ENCODE measurements at regions not wholly inside any gene's neighbourhood (a gene's known extent, or its start where the extent isn't known, plus 50 kb on each side); places are given as distances from the start of the nearest gene placed in this dataset.

GRCh38 chr13:104204177-104204576 is 1138.0 kb upstream of the SLC10A2 start:
- no peaks in the 10 kb centered on the region for H3K79me2 ChIP-seq (ENCODE audit: control insufficient read depth, low read length)
- TF ChIP-seq, protein P1, sequence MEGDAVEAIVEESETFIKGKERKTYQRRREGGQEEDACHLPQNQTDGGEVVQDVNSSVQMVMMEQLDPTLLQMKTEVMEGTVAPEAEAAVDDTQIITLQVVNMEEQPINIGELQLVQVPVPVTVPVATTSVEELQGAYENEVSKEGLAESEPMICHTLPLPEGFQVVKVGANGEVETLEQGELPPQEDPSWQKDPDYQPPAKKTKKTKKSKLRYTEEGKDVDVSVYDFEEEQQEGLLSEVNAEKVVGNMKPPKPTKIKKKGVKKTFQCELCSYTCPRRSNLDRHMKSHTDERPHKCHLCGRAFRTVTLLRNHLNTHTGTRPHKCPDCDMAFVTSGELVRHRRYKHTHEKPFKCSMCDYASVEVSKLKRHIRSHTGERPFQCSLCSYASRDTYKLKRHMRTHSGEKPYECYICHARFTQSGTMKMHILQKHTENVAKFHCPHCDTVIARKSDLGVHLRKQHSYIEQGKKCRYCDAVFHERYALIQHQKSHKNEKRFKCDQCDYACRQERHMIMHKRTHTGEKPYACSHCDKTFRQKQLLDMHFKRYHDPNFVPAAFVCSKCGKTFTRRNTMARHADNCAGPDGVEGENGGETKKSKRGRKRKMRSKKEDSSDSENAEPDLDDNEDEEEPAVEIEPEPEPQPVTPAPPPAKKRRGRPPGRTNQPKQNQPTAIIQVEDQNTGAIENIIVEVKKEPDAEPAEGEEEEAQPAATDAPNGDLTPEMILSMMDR (IDR thresholded peaks at IDR 0.05; ENCODE audit: low read depth, low read length, poor library complexity, severe bottlenecking), result peak; percentile 63
- no peak for TF ChIP-seq EZH2phosphoT487 (IDR thresholded peaks at IDR 0.05; ENCODE audit: borderline replicate concordance, low read length)
- H3K9me3 ChIP-seq (ENCODE audit: control insufficient read depth, insufficient read depth, low read length), result no peaks in the 10 kb centered on the region
- no peaks in the 10 kb centered on the region for H3F3A ChIP-seq (ENCODE audit: control insufficient read depth, insufficient read depth)
- no peak overlapping the region for H3K27ac ChIP-seq (ENCODE audit: low read depth, low read length)
- no peaks in the 10 kb centered on the region for H3K27me3 ChIP-seq (ENCODE audit: control insufficient read depth, low read length)
- no peaks in the 10 kb centered on the region for H3K4me1 ChIP-seq (ENCODE audit: control insufficient read depth, low read length)
- H3K4me3 ChIP-seq (ENCODE audit: low read length), result no peak overlapping the region
- H3K9me2 ChIP-seq (replicated peaks; ENCODE audit: control insufficient read depth, low read length), result no peaks in the 10 kb centered on the region
- no peaks in the 10 kb centered on the region for H4K20me1 ChIP-seq (ENCODE audit: control insufficient read depth, insufficient read depth, low read depth, low read length)
- H3K36me3 ChIP-seq (ENCODE audit: control insufficient read depth, low read length), result no peaks in the 10 kb centered on the region
- H3K4me2 ChIP-seq (ENCODE audit: low read length), result no peak overlapping the region

- Histone ChIP-seq H3K79me2 (ENCODE audit: control insufficient read depth, low read length) (no peaks in the 10 kb centered on the region), H3K27me3 (ENCODE audit: control insufficient read depth, low read length) (no peaks in the 10 kb centered on the region), H3K4me3 (ENCODE audit: low read length) (no peak overlapping the region), H3K4me2 (ENCODE audit: low read length) (no peak overlapping the region), H3K9me2 (replicated peaks; ENCODE audit: control insufficient read depth, low read length) (no peaks in the 10 kb centered on the region), H3K4me1 (ENCODE audit: control insufficient read depth, low read length) (no peaks in the 10 kb centered on the region), H3K36me3 (ENCODE audit: control insufficient read depth, low read length) (no peaks in the 10 kb centered on the region), H3F3A (ENCODE audit: control insufficient read depth, insufficient read depth) (no peaks in the 10 kb centered on the region), H4K20me1 (ENCODE audit: control insufficient read depth, insufficient read depth, low read depth, low read length) (no peaks in the 10 kb centered on the region), H3K27ac (ENCODE audit: low read depth, low read length) (no peak overlapping the region), H3K9me3 (ENCODE audit: control insufficient read depth, insufficient read depth, low read length) (no peaks in the 10 kb centered on the region; the same call in 1 of the 2 replicates)
- TF ChIP-seq, protein P1 (IDR thresholded peaks at IDR 0.05; ENCODE audit: low read depth, low read length, poor library complexity, severe bottlenecking), result no peak
- TF ChIP-seq EZH2phosphoT487 (IDR thresholded peaks at IDR 0.05; ENCODE audit: borderline replicate concordance, low read length), result no peak
Measured at GRCh38 chr13:104198801-104199200, 1132.6 kb upstream of the SLC10A2 start.

- no peaks in the 10 kb centered on the region for H3F3A ChIP-seq (ENCODE audit: control insufficient read depth, insufficient read depth)
- H3K79me2 ChIP-seq (ENCODE audit: control insufficient read depth, low read length), result no peaks in the 10 kb centered on the region
- H3K4me3 ChIP-seq (ENCODE audit: low read length), result no peak overlapping the region
- H3K27me3 ChIP-seq (ENCODE audit: control insufficient read depth, low read length), result no peaks in the 10 kb centered on the region
- no peaks in the 10 kb centered on the region for H3K9me2 ChIP-seq (replicated peaks; ENCODE audit: control insufficient read depth, low read length)
- TF ChIP-seq, protein P1 (IDR thresholded peaks at IDR 0.05; ENCODE audit: low read depth, low read length, poor library complexity, severe bottlenecking), result no peak
- TF ChIP-seq EZH2phosphoT487 (IDR thresholded peaks at IDR 0.05; ENCODE audit: borderline replicate concordance, low read length), result no peak
- H3K36me3 ChIP-seq (ENCODE audit: control insufficient read depth, low read length), result no peaks in the 10 kb centered on the region
- no peak overlapping the region for H3K4me2 ChIP-seq (ENCODE audit: low read length)
- no peaks in the 10 kb centered on the region for H3K4me1 ChIP-seq (ENCODE audit: control insufficient read depth, low read length)
- no peak overlapping the region for H3K27ac ChIP-seq (ENCODE audit: low read depth, low read length)
- no peaks in the 10 kb centered on the region; the same call in 1 of the 2 replicates for H3K9me3 ChIP-seq (ENCODE audit: control insufficient read depth, insufficient read depth, low read length)
- no peaks in the 10 kb centered on the region for H4K20me1 ChIP-seq (ENCODE audit: control insufficient read depth, insufficient read depth, low read depth, low read length)
Measured at GRCh38 chr13:104196611-104197010, 1130.4 kb upstream of the SLC10A2 start.
